PC-9 (cell line): ENCODE measurements at regions not wholly inside any gene's neighbourhood (a gene's known extent, or its start where the extent isn't known, plus 50 kb on each side); places are given as distances from the start of the nearest gene placed in this dataset.

Source experiments
- CTCF ChIP-seq: fragments of 200-600 bp; sonication (generic); conservative IDR thresholded peaks from 2 replicates; pipeline ENCODE4 v1.6.1; 2017; ENCODE audit warnings: mixed run types, antibody characterized with exemption, mild to moderate bottlenecking, moderate library complexity
- EZH2 ChIP-seq: fragments of 200-600 bp; sonication (generic); IDR thresholded peaks from 2 replicates; pipeline ENCODE4 v1.8.0; 2017; ENCODE audit warnings: antibody characterized with exemption, low read depth

GRCh38 chr3:191026746-191027145 is 164.3 kb upstream of the GMNC start:
- TF ChIP-seq CTCF (no peak), EZH2 (no peak)
